ENCODE measurements at regions not wholly inside any gene's neighbourhood (a gene's known extent, or its start where the extent isn't known, plus 50 kb on each side); places are given as distances from the start of the nearest gene placed in this dataset.

GRCh38 chr1:228917755-228918154, 182.5 kb downstream of the RHOU start:
- Histone ChIP-seq H3K79me2 (no peaks in the 10 kb centered on the region), H3K36me3 (ENCODE audit: control insufficient read depth, insufficient read depth, low read length) (no peaks in the 10 kb centered on the region), H3K27ac (no peak overlapping the region), H3K9ac (no peak overlapping the region), H3K4me3 (ENCODE audit: low read depth, low read length) (no peak overlapping the region), H3K4me2 (ENCODE audit: low read length) (no peak overlapping the region), H2AFZ (no peak overlapping the region), H3K27me3 (ENCODE audit: control insufficient read depth, insufficient read depth, low read length) (no peaks in the 10 kb centered on the region), H3K9me3 (ENCODE audit: control insufficient read depth, low read length) (no peaks in the 10 kb centered on the region), H3K4me1 (no peaks in the 10 kb centered on the region)
- TF ChIP-seq CTCF (IDR thresholded peaks at IDR 0.05), result no peak

- H3K36me3 ChIP-seq (ENCODE audit: control insufficient read depth, insufficient read depth, low read length), result no peaks in the 10 kb centered on the region
- H2AFZ ChIP-seq, result no peak overlapping the region
- no peak overlapping the region for H3K4me2 ChIP-seq (ENCODE audit: low read length)
- TF ChIP-seq CTCF (IDR thresholded peaks at IDR 0.05), result no peak
- H3K9me3 ChIP-seq (ENCODE audit: control insufficient read depth, low read length), result no peaks in the 10 kb centered on the region
- no peaks in the 10 kb centered on the region for H3K27me3 ChIP-seq (ENCODE audit: control insufficient read depth, insufficient read depth, low read length)
- H3K27ac ChIP-seq, result no peak overlapping the region
- H3K4me1 ChIP-seq, result no peaks in the 10 kb centered on the region
- no peak overlapping the region for H3K9ac ChIP-seq
- no peak overlapping the region for H3K4me3 ChIP-seq (ENCODE audit: low read depth, low read length)
- H3K79me2 ChIP-seq, result no peaks in the 10 kb centered on the region
These were observed 183.1 kb downstream of the RHOU start for GRCh38 chr1:228918335-228918734.

GRCh38 chr1:228919914-228920313, 184.6 kb downstream of the RHOU start:
- Histone ChIP-seq H3K79me2 (no peaks in the 10 kb centered on the region), H3K27ac (no peak overlapping the region), H3K4me3 (ENCODE audit: low read depth, low read length) (no peak overlapping the region), H2AFZ (no peak overlapping the region), H3K9me3 (ENCODE audit: control insufficient read depth, low read length) (no peaks in the 10 kb centered on the region), H3K27me3 (ENCODE audit: control insufficient read depth, insufficient read depth, low read length) (no peaks in the 10 kb centered on the region), H3K4me2 (ENCODE audit: low read length) (no peak overlapping the region), H3K9ac (no peak overlapping the region), H3K36me3 (ENCODE audit: control insufficient read depth, insufficient read depth, low read length) (no peaks in the 10 kb centered on the region), H3K4me1 (no peaks in the 10 kb centered on the region)
- TF ChIP-seq CTCF (IDR thresholded peaks at IDR 0.05), result no peak

- Histone ChIP-seq H2AFZ (no peak overlapping the region), H3K4me2 (ENCODE audit: low read length) (no peak overlapping the region), H3K4me1 (no peaks in the 10 kb centered on the region), H3K9me3 (ENCODE audit: control insufficient read depth, low read length) (no peaks in the 10 kb centered on the region), H3K79me2 (no peaks in the 10 kb centered on the region), H3K4me3 (ENCODE audit: low read depth, low read length) (no peak overlapping the region), H3K9ac (no peak overlapping the region), H3K27ac (no peak overlapping the region), H3K36me3 (ENCODE audit: control insufficient read depth, insufficient read depth, low read length) (no peaks in the 10 kb centered on the region), H3K27me3 (ENCODE audit: control insufficient read depth, insufficient read depth, low read length) (no peaks in the 10 kb centered on the region)
- TF ChIP-seq CTCF (IDR thresholded peaks at IDR 0.05), result no peak
These were observed 185.6 kb downstream of the RHOU start for GRCh38 chr1:228920831-228921230.

- Histone ChIP-seq H3K4me2 (ENCODE audit: low read length) (no peak overlapping the region), H3K4me3 (ENCODE audit: low read depth, low read length) (no peak overlapping the region), H3K9ac (no peak overlapping the region), H3K9me3 (ENCODE audit: control insufficient read depth, low read length) (no peaks in the 10 kb centered on the region), H3K27me3 (ENCODE audit: control insufficient read depth, insufficient read depth, low read length) (no peaks in the 10 kb centered on the region), H3K79me2 (no peaks in the 10 kb centered on the region), H3K4me1 (no peaks in the 10 kb centered on the region), H3K36me3 (ENCODE audit: control insufficient read depth, insufficient read depth, low read length) (no peaks in the 10 kb centered on the region), H2AFZ (no peak overlapping the region), H3K27ac (no peak overlapping the region)
- TF ChIP-seq CTCF (IDR thresholded peaks at IDR 0.05), result no peak
These were observed 186.2 kb downstream of the RHOU start for GRCh38 chr1:228921481-228921880.

Measured in parathyroid adenoma (tissue), 2 donors.